Kidney (tissue), 13 donors: ENCODE measurements at regions not wholly inside any gene's neighbourhood (a gene's known extent, or its start where the extent isn't known, plus 50 kb on each side); places are given as distances from the start of the nearest gene placed in this dataset.

ENCODE experiments used
- DNase-seq, 5 donors: peaks; one replicate each; pipeline ENCODE4 v3.0.0-alpha.2; 2013 to 2020
- FAIRE-seq: peaks from 2 replicates; lab custom pipeline; 2012; peaks lifted over from hg19 to GRCh38; lab: Jason Lieb, UNC
- H3K27ac ChIP-seq, 2 donors: one replicate each; pipeline ENCODE4 v1.7.0; 2013; ENCODE audit warnings: low read depth in 2 of 2, low read length in 2 of 2, inconsistent platforms in 1 of 2
- H3K27me3 ChIP-seq: one replicate; pipeline ENCODE4 v1.7.1; 2013; ENCODE audit warnings: low read length, inconsistent platforms; ENCODE audit not compliant: control insufficient read depth, insufficient read depth
- H3K36me3 ChIP-seq, 3 donors: one replicate each; pipeline versions ENCODE4 v1.7.0 to v1.7.1; 2013; ENCODE audit warnings: low read length in 3 of 3, control low read depth in 1 of 3, inconsistent platforms in 1 of 3; ENCODE audit not compliant: insufficient read depth in 3 of 3, control insufficient read depth in 2 of 3
- H3K4me1 ChIP-seq, 3 donors: one replicate each; pipeline versions ENCODE4 v1.7.0 to v1.7.1; 2013; ENCODE audit warnings: low read length in 3 of 3, inconsistent platforms in 1 of 3, low read depth in 1 of 3; ENCODE audit not compliant: control insufficient read depth in 2 of 3, insufficient read depth in 2 of 3
- H3K4me3 ChIP-seq, 3 donors: one replicate each; pipeline versions ENCODE4 v1.7.0 to v1.8.1; 2013; ENCODE audit warnings: low read length in 3 of 3, control low read depth in 1 of 3, inconsistent platforms in 1 of 3
- H3K9ac ChIP-seq, 3 donors: one replicate each; pipeline versions ENCODE4 v1.7.0 to v1.7.1; 2013; ENCODE audit warnings: low read length in 3 of 3, control low read depth in 1 of 3, inconsistent platforms in 1 of 3
- H3K9me3 ChIP-seq, 3 donors: one replicate each; pipeline versions ENCODE4 v1.7.0 to v1.7.1; 2013; ENCODE audit warnings: low read length in 3 of 3, control low read depth in 1 of 3, inconsistent platforms in 1 of 3; ENCODE audit not compliant: control insufficient read depth in 2 of 3, insufficient read depth in 1 of 3
- CTCF ChIP-seq: IDR thresholded peaks from 3 replicates; pipeline ENCODE4 v1.5.1; 2012; ENCODE audit warnings: mild to moderate bottlenecking, moderate library complexity, borderline replicate concordance; ENCODE audit not compliant: insufficient read depth; ENCODE audit errors: extremely low read depth
- intact Hi-C: fragments of 100-400 bp; cut with DNase I; formaldehyde crosslinking; loops from one replicate; pipeline ENCODE4 v1.11.1; 2022
- donor health status: control.
- donor health status: control.
- donor health status: control.
- donor health status: control.
- donor health status: control.
- donor health status: DM: yes; HTN: yes; CAD: no.
- donor health status: Normal renal cell carcinoma (clear cell type).

GRCh38 chr2:44884677-44885076 is 56.8 kb upstream of the SIX3 start:
- DNase-seq: no peak
- H3K9me3 ChIP-seq: no peaks in the 10 kb centered on the region
- intact Hi-C loops: no loop called here
- no peaks in the 10 kb centered on the region for H3K4me1 ChIP-seq
- H3K9ac ChIP-seq: no peak overlapping the region
- no peak for TF ChIP-seq CTCF
- H3K27me3 ChIP-seq: no peaks in the 10 kb centered on the region
- H3K36me3 ChIP-seq: no peaks in the 10 kb centered on the region
- no peak overlapping the region for H3K4me3 ChIP-seq
- H3K27ac ChIP-seq: no peak overlapping the region
- no peak for FAIRE-seq

DNA sequence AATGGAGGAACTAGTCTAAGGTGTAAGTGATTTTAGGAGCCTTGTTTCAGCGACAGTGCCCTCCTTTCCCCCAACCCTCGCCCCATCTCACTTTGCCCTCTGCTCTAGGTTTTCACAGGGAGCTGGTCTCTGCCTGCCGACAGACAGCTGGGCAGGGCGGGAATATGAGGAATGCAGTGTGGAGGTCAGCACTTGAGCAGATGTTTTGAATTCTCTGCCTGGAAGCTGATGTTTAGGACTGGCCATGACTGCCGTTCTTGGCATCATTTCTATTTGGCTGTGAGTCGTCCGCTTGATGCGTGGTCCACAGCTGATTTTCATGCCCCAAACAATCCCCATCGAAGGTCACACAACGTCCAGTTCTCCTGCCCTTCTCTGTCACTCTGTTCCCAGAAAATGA is 55.1 kb upstream of the SIX3 start:
- TF ChIP-seq CTCF: no peak
- H3K9ac ChIP-seq: no peak overlapping the region
- FAIRE-seq (no peak), DNase-seq (no peak)
- no peak overlapping the region for H3K27ac ChIP-seq
- no peaks in the 10 kb centered on the region for H3K4me1 ChIP-seq
- no peaks in the 10 kb centered on the region for H3K36me3 ChIP-seq
- H3K4me3 ChIP-seq: no peak overlapping the region
- H3K9me3 ChIP-seq: no peaks in the 10 kb centered on the region
- no peaks in the 10 kb centered on the region for H3K27me3 ChIP-seq
- intact Hi-C loops: no loop called here

DNA sequence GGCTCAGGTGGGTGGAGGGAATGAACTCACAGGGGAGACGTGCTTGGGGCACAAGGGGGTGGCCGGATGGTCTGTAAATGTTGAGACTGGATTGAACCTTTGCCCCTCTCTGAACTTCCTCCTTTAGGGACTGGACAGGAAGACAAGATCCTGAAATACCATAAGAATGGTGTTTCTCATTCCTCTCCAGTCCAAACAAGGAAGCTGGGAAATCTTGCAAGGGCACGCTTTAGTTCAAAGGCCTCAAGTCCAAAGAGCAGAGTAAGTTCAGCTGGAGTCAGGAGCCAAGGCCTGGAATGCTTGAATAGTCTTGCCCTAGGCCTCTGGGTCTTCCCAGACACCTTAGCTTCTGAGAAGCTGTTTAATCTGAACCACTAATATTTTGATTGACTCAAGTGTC is 52.4 kb upstream of the SIX3 start:
- no peaks in the 10 kb centered on the region for H3K9me3 ChIP-seq
- no peak overlapping the region for H3K27ac ChIP-seq
- no peak for TF ChIP-seq CTCF
- H3K36me3 ChIP-seq: no peaks in the 10 kb centered on the region
- no peak overlapping the region for H3K4me3 ChIP-seq
- FAIRE-seq (no peak), DNase-seq (no peak)
- no peaks in the 10 kb centered on the region for H3K4me1 ChIP-seq
- no peak overlapping the region for H3K9ac ChIP-seq
- H3K27me3 ChIP-seq: no peaks in the 10 kb centered on the region
- intact Hi-C loops: no loop called here
